HG03066 (cell line): ENCODE measurements at regions not wholly inside any gene's neighbourhood (a gene's known extent, or its start where the extent isn't known, plus 50 kb on each side); places are given as distances from the start of the nearest gene placed in this dataset.

ENCODE experiments used
- ATAC-seq: cut with Tn5 transposase; IDR thresholded peaks from one replicate; pipeline ENCODE4 v1.9.1; 2021; ENCODE audit warnings: low read depth; ENCODE audit not compliant: unreplicated experiment

- ATAC-seq = no peak
Measured at GRCh38 chr9:106575823-106576222, 287.1 kb upstream of the ZNF462 start.

DNA sequence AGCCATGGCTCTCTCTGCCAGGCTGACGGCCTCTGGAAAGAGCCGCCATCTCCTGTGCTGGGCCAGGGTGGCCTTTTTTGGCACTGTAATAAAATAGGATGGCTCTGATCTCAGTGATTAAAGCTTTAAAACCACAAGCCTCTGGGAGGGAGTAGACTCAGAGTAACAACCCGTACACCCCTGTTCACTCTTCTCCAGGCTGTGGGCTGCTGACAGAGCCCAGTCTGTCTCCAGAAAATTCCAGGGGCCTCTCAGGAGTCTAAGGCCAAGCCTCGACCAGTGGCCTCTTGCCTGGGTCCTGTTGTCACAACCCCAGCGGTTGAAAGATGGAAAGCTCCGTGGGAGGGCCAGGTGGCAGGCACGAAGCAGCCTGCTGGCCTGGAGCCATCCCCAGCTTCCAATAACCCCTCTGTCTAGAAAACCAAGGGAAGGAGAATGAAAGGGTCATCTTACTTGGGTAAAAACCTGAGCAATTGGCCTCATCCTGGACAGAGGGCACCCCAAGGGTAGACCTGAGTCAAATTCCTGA is 286.7 kb upstream of the ZNF462 start:
- ATAC-seq = no peak

GRCh38 chr9:106577121-106577520 is 285.8 kb upstream of the ZNF462 start:
- ATAC-seq = no peak

- ATAC-seq = no peak
Measured at GRCh38 chr9:106580546-106580945, 282.4 kb upstream of the ZNF462 start.

- ATAC-seq = no peak
Measured at GRCh38 chr9:106581973-106582372, 281.0 kb upstream of the ZNF462 start.

DNA sequence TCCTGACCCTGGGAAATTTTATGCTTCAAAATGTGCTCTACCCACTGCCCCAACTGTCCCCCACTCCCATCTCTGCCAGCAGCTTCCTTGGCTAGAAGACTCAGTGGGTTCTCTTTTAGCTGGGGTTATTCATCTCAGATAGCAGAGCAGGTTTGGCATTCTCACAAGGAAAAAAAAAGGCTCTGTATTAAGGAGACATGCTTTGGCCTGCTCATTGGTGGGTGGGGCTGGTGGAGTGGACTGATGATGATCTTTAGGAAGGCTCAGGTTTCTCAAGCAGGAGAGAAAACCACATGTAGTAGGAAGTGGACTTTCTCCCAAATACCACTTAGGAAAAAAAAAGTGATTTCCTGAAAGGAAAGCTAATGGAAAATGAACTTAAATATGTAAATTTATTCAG is 279.2 kb upstream of the ZNF462 start:
- no peak for ATAC-seq

- ATAC-seq = no peak
Measured at GRCh38 chr9:106587042-106587441, 275.9 kb upstream of the ZNF462 start.

DNA sequence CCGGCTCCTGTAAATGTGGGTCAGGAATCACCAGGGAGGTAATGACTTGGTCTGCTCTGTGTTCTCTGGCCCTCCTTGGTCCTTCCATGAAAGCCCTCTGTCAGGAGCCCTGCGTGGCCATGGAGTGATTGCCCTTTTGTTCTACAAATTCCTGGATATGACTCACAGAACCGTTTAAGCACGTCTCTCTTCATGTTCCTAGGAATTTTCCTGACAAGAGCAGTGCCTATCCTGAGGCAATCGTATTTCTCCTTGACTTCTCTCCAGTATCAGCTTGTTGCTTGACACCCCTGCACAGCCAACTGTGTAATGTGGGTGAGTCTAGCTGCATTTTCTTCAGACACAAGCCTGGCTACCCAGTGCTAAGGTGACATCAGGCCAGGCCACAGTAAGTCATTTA is 274.3 kb upstream of the ZNF462 start:
- ATAC-seq = no peak

GRCh38 chr9:106590759-106591505 is 272.0 kb upstream of the ZNF462 start:
- ATAC-seq = no peak

DNA sequence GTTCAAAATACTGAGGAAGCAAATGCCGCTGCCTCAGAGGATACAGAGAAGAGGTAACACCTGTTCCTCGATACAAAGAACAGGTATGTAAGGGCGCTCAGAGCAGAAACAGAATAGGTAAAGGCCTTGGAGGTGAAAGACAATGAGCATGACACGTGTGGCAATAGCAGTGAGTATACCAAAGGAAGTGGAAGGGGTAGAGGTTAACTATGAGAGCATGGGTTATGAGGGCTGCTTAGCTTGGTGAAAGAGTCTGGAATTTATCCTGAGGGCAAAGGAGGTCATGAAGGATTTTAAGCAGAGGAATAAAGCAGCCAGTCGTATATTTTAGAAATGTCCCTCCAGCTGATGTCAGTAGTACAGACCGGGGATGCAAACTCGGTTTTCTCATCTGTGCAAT is 269.8 kb upstream of the ZNF462 start:
- ATAC-seq = no peak

- no peak for ATAC-seq
Measured at GRCh38 chr9:106596984-106597383, 266.0 kb upstream of the ZNF462 start.

DNA sequence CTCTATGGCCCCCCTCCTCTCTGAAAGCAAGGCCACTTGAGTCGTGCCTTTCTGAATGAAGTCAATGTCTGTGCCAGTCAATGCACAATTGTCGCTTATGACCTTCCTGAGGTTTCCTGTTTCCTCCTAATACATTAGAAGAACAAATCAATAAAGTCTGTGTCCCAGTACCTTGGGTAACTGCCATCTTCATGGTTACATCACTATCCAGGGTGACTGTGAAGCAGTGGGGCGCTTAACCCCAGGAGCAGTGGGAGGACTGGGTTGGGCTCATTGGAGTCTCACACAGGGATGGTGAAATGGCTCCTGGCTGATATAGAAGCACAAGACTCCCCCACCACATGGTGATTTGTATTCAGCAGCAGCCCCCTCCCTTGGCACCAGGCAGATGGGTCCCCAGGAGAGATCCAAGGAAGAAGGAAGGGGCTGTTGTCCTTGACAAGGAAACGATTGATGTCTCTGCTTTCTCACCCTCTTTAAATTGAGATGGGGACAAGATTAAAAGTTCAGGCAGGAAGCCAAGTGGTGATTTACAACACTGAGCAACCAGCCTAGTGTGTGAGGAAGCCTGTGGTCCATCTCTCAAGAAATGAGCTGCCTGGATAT is 261.9 kb upstream of the ZNF462 start:
- ATAC-seq = no peak

DNA sequence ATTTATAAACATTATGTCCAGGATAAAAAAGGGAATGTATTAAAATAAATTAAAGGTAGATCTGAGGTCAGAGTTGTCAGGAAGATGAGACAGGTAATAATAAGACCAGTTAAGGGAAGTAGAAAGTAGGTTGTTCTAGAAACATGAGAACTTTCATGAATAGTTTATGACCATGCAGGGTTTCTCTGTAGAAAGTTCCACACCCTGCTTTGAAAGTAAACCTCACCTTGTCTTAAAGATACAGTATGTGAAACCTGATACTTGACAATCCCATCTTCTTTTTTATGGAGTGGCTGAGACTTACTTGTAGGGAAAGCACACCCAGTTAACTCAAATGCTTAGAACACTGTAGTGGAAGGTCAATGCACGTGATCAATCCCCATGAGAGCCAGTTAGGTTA is 260.6 kb upstream of the ZNF462 start:
- ATAC-seq = no peak

DNA sequence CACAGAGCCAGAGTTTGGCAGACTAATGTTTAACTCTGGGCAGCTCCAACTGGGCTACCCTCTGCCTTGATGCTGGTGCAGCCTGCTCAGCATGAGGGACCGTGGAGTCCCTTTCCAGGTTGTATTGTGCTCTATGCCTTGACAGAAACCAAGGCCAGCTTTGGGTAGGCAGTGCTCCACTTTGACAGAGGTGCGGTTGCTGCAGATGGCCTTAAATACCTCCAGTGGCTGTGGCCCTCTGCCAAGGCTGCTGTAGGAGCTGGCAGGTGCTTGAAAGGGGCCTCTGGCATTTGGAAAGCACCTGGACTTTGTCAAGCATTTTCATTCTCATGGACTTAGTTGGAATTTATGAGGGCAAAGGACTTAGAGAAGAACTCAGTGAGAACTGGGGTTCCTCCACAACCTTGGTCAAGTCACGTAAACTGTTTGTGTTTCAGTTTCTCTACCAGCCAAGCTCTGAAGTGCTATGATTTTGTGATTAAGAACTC is 249.7 kb upstream of the ZNF462 start:
- no peak for ATAC-seq

DNA sequence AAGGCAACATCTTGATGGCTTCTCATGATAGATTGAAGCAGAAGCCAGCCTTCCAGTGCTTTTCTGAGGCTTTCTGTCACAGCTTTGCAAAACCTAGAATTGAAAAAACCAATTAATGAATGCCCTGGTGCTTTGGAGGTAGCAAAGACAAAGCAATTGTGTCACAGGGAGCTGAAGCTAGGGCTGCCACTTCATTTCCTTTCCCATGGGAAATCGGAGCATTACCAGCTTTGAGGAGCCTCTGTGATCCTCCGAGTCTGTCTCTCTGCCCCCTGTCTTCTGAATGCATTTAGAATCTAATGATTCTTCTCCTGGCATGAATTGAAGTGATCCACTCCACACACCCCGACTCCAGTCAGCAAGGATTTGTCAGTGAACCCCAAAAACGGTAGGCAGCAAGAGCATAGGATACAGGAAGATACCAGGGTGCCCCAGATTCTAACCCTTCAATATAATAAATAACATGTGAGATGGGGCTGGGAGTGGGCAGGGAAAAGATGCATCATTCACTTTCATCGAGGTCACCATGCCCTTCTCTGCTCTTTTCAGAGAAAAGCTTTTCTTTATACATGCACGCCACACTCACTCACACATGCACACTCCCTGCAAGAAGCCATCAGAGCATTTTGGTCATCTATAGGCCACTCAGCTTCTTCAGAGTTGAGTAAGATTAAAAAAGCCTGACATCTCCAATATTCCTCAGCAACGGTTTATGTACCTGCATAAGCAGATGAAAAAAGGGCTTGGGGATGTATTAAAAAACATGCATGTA is 247.7 kb upstream of the ZNF462 start:
- ATAC-seq = no peak

DNA sequence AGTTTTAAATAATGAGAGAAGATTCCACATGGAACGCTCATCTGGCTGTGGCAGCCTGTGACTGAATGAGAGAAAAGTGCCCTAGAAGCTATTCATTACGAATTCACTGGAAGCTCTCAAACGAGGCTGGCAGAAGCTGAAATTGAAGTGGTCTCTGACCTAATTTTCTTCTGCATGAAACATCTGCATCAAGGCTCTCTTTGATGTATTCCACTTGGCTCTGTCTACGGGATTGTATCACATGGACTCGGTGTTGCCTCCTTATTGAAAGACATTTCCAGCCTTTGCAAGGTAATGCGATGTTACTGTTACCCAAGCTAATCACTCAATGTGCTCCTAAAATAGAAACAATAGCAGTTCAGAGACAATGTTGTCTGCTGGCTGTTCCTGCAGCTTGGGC is 246.9 kb upstream of the ZNF462 start:
- ATAC-seq = no peak

DNA sequence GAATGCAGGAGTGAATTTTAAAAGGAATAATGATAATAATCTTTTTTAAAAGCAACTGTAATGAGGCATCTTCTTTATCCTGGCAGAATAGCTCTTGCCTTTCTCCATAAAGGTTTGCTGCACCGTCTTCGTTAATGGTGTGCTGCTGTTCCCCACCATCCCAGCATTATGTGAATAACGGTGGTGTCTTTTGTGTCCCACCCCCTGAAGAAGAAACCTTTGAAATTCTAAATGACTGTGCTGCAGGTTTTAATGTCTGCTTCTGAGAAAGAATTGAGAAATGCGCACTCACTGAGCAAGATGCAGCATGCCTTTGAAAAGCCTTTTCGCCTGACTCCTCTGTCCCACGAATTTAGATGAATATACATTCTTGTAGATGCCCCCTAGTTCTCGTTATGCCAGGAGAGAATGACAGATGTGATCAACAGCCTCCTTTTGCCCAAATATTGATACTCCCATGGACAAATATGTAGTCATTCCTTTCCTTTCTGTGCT is 246.1 kb upstream of the ZNF462 start:
- no peak for ATAC-seq

DNA sequence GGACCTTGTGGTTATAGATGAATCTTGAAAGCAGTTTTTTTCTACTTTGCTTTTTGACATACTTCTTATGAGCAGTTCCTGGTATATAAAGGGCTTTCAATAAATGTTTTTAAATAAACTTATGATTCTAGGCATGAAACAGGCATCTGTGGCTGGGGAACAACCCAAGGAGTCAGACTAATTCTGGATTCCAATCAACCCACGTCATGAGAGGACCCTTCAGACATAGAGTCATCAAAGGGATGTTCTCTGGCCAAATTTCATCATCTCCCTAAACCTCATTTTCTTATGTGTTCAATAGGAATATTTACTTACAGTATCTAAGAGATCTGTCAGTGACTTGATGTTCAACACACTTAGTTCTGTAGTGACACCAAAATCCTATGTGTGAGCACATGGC is 243.8 kb upstream of the ZNF462 start:
- ATAC-seq = no peak

DNA sequence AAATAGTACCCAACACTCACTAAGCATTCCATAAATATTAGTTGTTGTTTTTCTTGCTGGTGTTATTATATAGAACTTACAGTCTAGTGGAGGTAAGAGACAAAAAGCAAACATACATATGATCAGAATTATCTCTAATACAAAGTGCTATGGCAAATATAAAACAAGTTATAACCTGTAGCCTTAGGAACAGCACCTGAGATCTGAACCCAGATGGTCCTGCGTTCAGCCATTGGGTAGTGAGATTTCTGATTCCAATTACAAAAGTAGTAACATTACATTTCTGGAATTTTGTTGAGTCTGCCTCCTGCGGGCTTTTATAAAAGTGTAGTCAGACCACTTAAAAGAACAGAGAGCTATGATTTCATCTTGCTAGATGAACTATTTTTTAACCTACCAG is 242.9 kb upstream of the ZNF462 start:
- ATAC-seq = no peak

GRCh38 chr9:106620866-106621265 is 242.1 kb upstream of the ZNF462 start:
- no peak for ATAC-seq
